T-helper 1 cell treated with Interleukin-12 subunit alpha and Interleukin-12 subunit beta and Interleukin-4 antibody, amounts not matched to agents 30 μg/mL and 1 μg/mL, for 36 hours (primary cell): ENCODE measurements at regions not wholly inside any gene's neighbourhood (a gene's known extent, or its start where the extent isn't known, plus 50 kb on each side); places are given as distances from the start of the nearest gene placed in this dataset.
A peak's percentile ranks its signal among the peaks of the same experiment; 100 is the strongest.

Source experiments
- H3K27ac Mint-ChIP-seq: one replicate; pipeline ENCODE4 v1.8.0; 2021; ENCODE audit warnings: mild to moderate bottlenecking, mixed read lengths
- H3K27me3 Mint-ChIP-seq: one replicate; pipeline ENCODE4 v1.8.0; 2021; ENCODE audit warnings: low read depth, mixed read lengths
- H3K36me3 Mint-ChIP-seq: one replicate; pipeline ENCODE4 v1.8.0; 2021; ENCODE audit warnings: low read depth, mixed read lengths
- H3K4me1 Mint-ChIP-seq: one replicate; pipeline ENCODE4 v1.8.0; 2021; ENCODE audit warnings: low read depth, mixed read lengths
- H3K4me3 Mint-ChIP-seq: one replicate; pipeline ENCODE4 v1.8.0; 2021; ENCODE audit warnings: mild to moderate bottlenecking, moderate library complexity, mixed read lengths
- H3K9me3 Mint-ChIP-seq: one replicate; pipeline ENCODE4 v1.8.0; 2021; ENCODE audit warnings: mixed read lengths

GRCh38 chr17:72590882-72591281 is 470.1 kb downstream of the SOX9 start:
- H3K27me3 Mint-ChIP-seq: peaks cover 64% of the 10 kb centered on the region
- no peak overlapping the region for H3K27ac Mint-ChIP-seq
- H3K4me3 Mint-ChIP-seq: peak overlapping the region; percentile 90

GRCh38 chr17:72591289-72592241 is 470.7 kb downstream of the SOX9 start:
- peak overlapping the region; percentile 90 for H3K4me3 Mint-ChIP-seq
- no peaks in the 10 kb centered on the region for H3K36me3 Mint-ChIP-seq
- peaks cover 36% of the 10 kb centered on the region for H3K4me1 Mint-ChIP-seq
- no peaks in the 10 kb centered on the region for H3K9me3 Mint-ChIP-seq
- peak overlapping the region; percentile 66 for H3K27ac Mint-ChIP-seq
- H3K27me3 Mint-ChIP-seq: peaks cover 64% of the 10 kb centered on the region

More at GRCh38 chr17:72590882-72591281, 470.1 kb downstream of the SOX9 start:
- Mint-ChIP-seq H3K36me3 (no peaks in the 10 kb centered on the region), H3K9me3 (no peaks in the 10 kb centered on the region), H3K4me1 (peaks cover 36% of the 10 kb centered on the region)

- peak overlapping the region; percentile 66 for H3K27ac Mint-ChIP-seq
- H3K4me1 Mint-ChIP-seq: peaks cover 29% of the 10 kb centered on the region
- H3K4me3 Mint-ChIP-seq: peak overlapping the region; percentile 90
- peaks cover 71% of the 10 kb centered on the region for H3K27me3 Mint-ChIP-seq
- H3K36me3 Mint-ChIP-seq: no peaks in the 10 kb centered on the region
- H3K9me3 Mint-ChIP-seq: no peaks in the 10 kb centered on the region
Measured at GRCh38 chr17:72592242-72592966, 471.6 kb downstream of the SOX9 start.

GRCh38 chr17:72592967-72593325 is 472.1 kb downstream of the SOX9 start:
- Mint-ChIP-seq H3K36me3 (no peaks in the 10 kb centered on the region), H3K4me3 (no peak overlapping the region), H3K4me1 (peaks cover 24% of the 10 kb centered on the region), H3K27ac (no peak overlapping the region), H3K9me3 (no peaks in the 10 kb centered on the region), H3K27me3 (peaks cover 72% of the 10 kb centered on the region)

GRCh38 chr17:72594248-72594647 is 473.4 kb downstream of the SOX9 start:
- Mint-ChIP-seq H3K4me3 (no peak overlapping the region), H3K4me1 (peaks cover 13% of the 10 kb centered on the region), H3K27ac (no peak overlapping the region), H3K9me3 (no peaks in the 10 kb centered on the region), H3K36me3 (no peaks in the 10 kb centered on the region), H3K27me3 (peaks cover 64% of the 10 kb centered on the region)
